Thyroid gland (tissue), 4 donors: ENCODE measurements at regions not wholly inside any gene's neighbourhood (a gene's known extent, or its start where the extent isn't known, plus 50 kb on each side); places are given as distances from the start of the nearest gene placed in this dataset.

Experiments
- DNase-seq, 2 donors: peaks; one replicate each; pipeline ENCODE4 v3.0.0-alpha.2; 2019
- H3K27ac ChIP-seq, 3 donors: fragments of 200-600 bp; sonication (generic); 1 replicate in 2 of 3; 2 replicates in 1 of 3; pipeline ENCODE4 v1.5.1; 2016 to 2019; ENCODE audit warnings: mild to moderate bottlenecking in 1 of 3, moderate library complexity in 1 of 3
- H3K27me3 ChIP-seq: fragments of 200-600 bp; sonication (generic); one replicate; pipeline ENCODE4 v1.5.1; 2019
- H3K36me3 ChIP-seq, 2 donors: fragments of 200-600 bp; sonication (generic); one replicate each; pipeline ENCODE4 v1.5.1; 2016 to 2019
- H3K4me1 ChIP-seq, 2 donors: fragments of 200-600 bp; sonication (generic); one replicate each; pipeline ENCODE4 v1.5.1; 2017 to 2019
- H3K4me3 ChIP-seq, 3 donors: fragments of 200-600 bp; sonication (generic); replicated peaks in 1 of 3; 1 replicate in 2 of 3; 2 replicates in 1 of 3; pipeline ENCODE4 v1.5.1; 2016; ENCODE audit warnings: mild to moderate bottlenecking in 1 of 3
- H3K9me3 ChIP-seq: fragments of 200-600 bp; sonication (generic); one replicate; pipeline ENCODE4 v1.5.1; 2017
- CTCF ChIP-seq, 6 experiments: fragments of 200-600 bp in 3 of 6; fragments of 450-650 bp in 3 of 6; sonication (generic) in 3 of 6; IDR thresholded peaks; one replicate each; pipeline ENCODE4 v1.5.1; 2016 to 2019; ENCODE audit warnings: antibody characterized with exemption in 6 of 6, mild to moderate bottlenecking in 2 of 6, inconsistent platforms in 1 of 6, moderate library complexity in 1 of 6
- POLR2A ChIP-seq, 2 donors: fragments of 450-650 bp; IDR thresholded peaks; one replicate each; pipeline ENCODE4 v1.6.1; 2017; ENCODE audit warnings: antibody characterized with exemption in 2 of 2, mild to moderate bottlenecking in 2 of 2, moderate library complexity in 1 of 2
- WGBS, 2 donors: methylation state at CpG; one replicate each; pipeline ENCODE4 v1.1.5; 2017; 5-methylcytosine and 5-hydroxymethylcytosine counted together
- intact Hi-C: fragments of 100-400 bp; cut with DNase I; formaldehyde crosslinking; loops from one replicate; pipeline ENCODE4 v1.15.1; 2023

GRCh38 chr2:151071906-151072305 lies 189.8 kb downstream of the RBM43 start:
- no peak for TF ChIP-seq CTCF (IDR thresholded peaks at IDR 0.05)
- no peak for TF ChIP-seq POLR2A (IDR thresholded peaks at IDR 0.05)
- Histone ChIP-seq H3K27me3 (no peaks in the 10 kb centered on the region), H3K9me3 (no peaks in the 10 kb centered on the region), H3K36me3 (no peaks in the 10 kb centered on the region), H3K4me3 (no peak overlapping the region), H3K27ac (no peak overlapping the region), H3K4me1 (no peaks in the 10 kb centered on the region)
- intact Hi-C loops: no loop called here
- DNase-seq: no peak
- WGBS, 2 donors: 75 to 89% methylated on average over 1 of the region's 1 CpG

- H3K27me3 ChIP-seq: no peaks in the 10 kb centered on the region
- H3K36me3 ChIP-seq: no peaks in the 10 kb centered on the region
- H3K4me3 ChIP-seq: no peak overlapping the region
- peak; percentile 2 to 6 for DNase-seq
- intact Hi-C loops: no loop called here
- H3K27ac ChIP-seq: no peak overlapping the region
- WGBS, 2 donors: 18 to 34% methylated on average over 2 of the region's 2 CpGs
- H3K4me1 ChIP-seq: no peaks in the 10 kb centered on the region
- H3K9me3 ChIP-seq: no peaks in the 10 kb centered on the region
- TF ChIP-seq POLR2A (IDR thresholded peaks at IDR 0.05): no peak
- TF ChIP-seq CTCF (IDR thresholded peaks at IDR 0.05): peak in 1 of 6 experiments; percentile 13
Measured at GRCh38 chr2:151071382-151071781, 190.3 kb downstream of the RBM43 start.

GRCh38 chr2:151070253-151070652 lies 191.4 kb downstream of the RBM43 start:
- Histone ChIP-seq H3K27ac (no peak overlapping the region), H3K4me1 (no peaks in the 10 kb centered on the region), H3K36me3 (no peaks in the 10 kb centered on the region), H3K27me3 (no peaks in the 10 kb centered on the region), H3K4me3 (no peak overlapping the region), H3K9me3 (no peaks in the 10 kb centered on the region)
- DNase-seq: no peak
- WGBS, 2 donors: 68 to 71% methylated on average over 1 of the region's 1 CpG
- intact Hi-C loops: no loop called here
- no peak for TF ChIP-seq CTCF (IDR thresholded peaks at IDR 0.05)
- TF ChIP-seq POLR2A (IDR thresholded peaks at IDR 0.05): no peak

GRCh38 chr2:151067658-151068369 lies 193.8 kb downstream of the RBM43 start:
- Histone ChIP-seq H3K27ac (no peak overlapping the region), H3K36me3 (no peaks in the 10 kb centered on the region), H3K4me3 (no peak overlapping the region), H3K27me3 (no peaks in the 10 kb centered on the region), H3K9me3 (no peaks in the 10 kb centered on the region), H3K4me1 (no peaks in the 10 kb centered on the region)
- no peak for DNase-seq
- TF ChIP-seq POLR2A (IDR thresholded peaks at IDR 0.05) (no peak), CTCF (IDR thresholded peaks at IDR 0.05) (no peak)
- intact Hi-C loops: no loop called here
- WGBS, 2 donors: 74% methylated on average over 8 of the region's 8 CpGs

GRCh38 chr2:151063271-151063670 lies 198.4 kb downstream of the RBM43 start:
- intact Hi-C loops: no loop called here
- TF ChIP-seq POLR2A (IDR thresholded peaks at IDR 0.05) (no peak), CTCF (IDR thresholded peaks at IDR 0.05) (no peak)
- no peaks in the 10 kb centered on the region for H3K36me3 ChIP-seq

More at GRCh38 chr2:151063271-151063670, 198.4 kb downstream of the RBM43 start:
- H3K27ac ChIP-seq: no peak overlapping the region
- 73 to 82% methylated on average over 3 of the region's 3 CpGs for WGBS, 2 donors
- DNase-seq: no peak
- no peaks in the 10 kb centered on the region for H3K4me1 ChIP-seq
- H3K9me3 ChIP-seq: no peaks in the 10 kb centered on the region
- no peak overlapping the region for H3K4me3 ChIP-seq
- H3K27me3 ChIP-seq: no peaks in the 10 kb centered on the region
